WTC11 (cell line): ENCODE measurements at regions not wholly inside any gene's neighbourhood (a gene's known extent, or its start where the extent isn't known, plus 50 kb on each side); places are given as distances from the start of the nearest gene placed in this dataset.

ENCODE experiments used
- ATF3 ChIP-seq: sonication (generic); formaldehyde crosslinking; conservative IDR thresholded peaks from 2 replicates; pipeline ENCODE4 v1.8.1; 2022; ENCODE audit warnings: mild to moderate bottlenecking, missing genetic modification reagents
- CTCF ChIP-seq: fragments of 200-600 bp; IDR thresholded peaks from 2 replicates; pipeline ENCODE4 v1.8.0; 2022; ENCODE audit warnings: antibody characterized with exemption
- ESRRA ChIP-seq: sonication (generic); formaldehyde crosslinking; IDR thresholded peaks from 2 replicates; pipeline ENCODE4 v1.8.1; 2022; ENCODE audit warnings: mild to moderate bottlenecking, missing genetic modification reagents, borderline replicate concordance
- MAX ChIP-seq: sonication (generic); formaldehyde crosslinking; IDR thresholded peaks from 2 replicates; pipeline ENCODE4 v1.8.0; 2022; ENCODE audit warnings: mild to moderate bottlenecking, missing genetic modification reagents
- SP1 ChIP-seq: sonication (generic); formaldehyde crosslinking; conservative IDR thresholded peaks from 2 replicates; pipeline ENCODE4 v1.8.1; 2022; ENCODE audit warnings: missing genetic modification reagents
- USF1 ChIP-seq: sonication (generic); formaldehyde crosslinking; IDR thresholded peaks from 2 replicates; pipeline ENCODE4 v1.8.0; 2022; ENCODE audit warnings: mild to moderate bottlenecking, missing genetic modification reagents

- TF ChIP-seq ATF3 (CRISPR knock-in tag) = no peak
- no peak for TF ChIP-seq ESRRA (CRISPR knock-in tag)
- no peak for TF ChIP-seq MAX (CRISPR knock-in tag)
- no peak for TF ChIP-seq CTCF
- no peak for TF ChIP-seq USF1 (CRISPR knock-in tag)
- TF ChIP-seq SP1 = no peak
Observed at GRCh38 chr1:166507347-166507746, 331.9 kb upstream of the POGK start.
